Esophagus squamous epithelium (tissue), 5 donors: ENCODE measurements at regions not wholly inside any gene's neighbourhood (a gene's known extent, or its start where the extent isn't known, plus 50 kb on each side); places are given as distances from the start of the nearest gene placed in this dataset.

Experiments
- DNase-seq: peaks from one replicate; lab custom pipeline; 2025; lab: John Stamatoyannopoulos, UW
- H3K27ac ChIP-seq, 4 donors: fragments of 200-600 bp; sonication (generic); one replicate each; pipeline ENCODE4 v1.5.1; 2016 to 2019; ENCODE audit warnings: mild to moderate bottlenecking in 1 of 4
- H3K27me3 ChIP-seq, 4 donors: fragments of 200-600 bp; sonication (generic); 1 replicate in 3 of 4; 2 replicates in 1 of 4; pipeline versions ENCODE4 v1.5.1 to v1.6.0; 2017 to 2021; ENCODE audit warnings: antibody characterized with exemption in 1 of 4
- H3K36me3 ChIP-seq, 3 donors: fragments of 200-600 bp; sonication (generic); one replicate each; pipeline ENCODE4 v1.5.1; 2016 to 2019
- H3K4me1 ChIP-seq, 3 donors: fragments of 200-600 bp; sonication (generic); one replicate each; pipeline ENCODE4 v1.5.1; 2017 to 2019
- H3K4me3 ChIP-seq, 4 donors: fragments of 200-600 bp; sonication (generic); 1 replicate in 3 of 4; 2 replicates in 1 of 4; pipeline ENCODE4 v1.5.1; 2016 to 2019; ENCODE audit warnings: mild to moderate bottlenecking in 2 of 4, moderate library complexity in 1 of 4
- H3K9me3 ChIP-seq, 3 donors: fragments of 200-600 bp; sonication (generic); one replicate each; pipeline ENCODE4 v1.5.1; 2016 to 2019
- CTCF ChIP-seq, 6 experiments: fragments of 450-650 bp in 4 of 6; fragments of 200-600 bp in 2 of 6; sonication (generic) in 2 of 6; IDR thresholded peaks; one replicate each; pipeline ENCODE4 v1.5.1; 2016 to 2019; ENCODE audit warnings: antibody characterized with exemption in 6 of 6, mild to moderate bottlenecking in 4 of 6, moderate library complexity in 4 of 6
- POLR2A ChIP-seq, 4 donors: fragments of 450-650 bp; IDR thresholded peaks; one replicate each; pipeline ENCODE4 v1.6.1; 2017; ENCODE audit warnings: antibody characterized with exemption in 4 of 4, mild to moderate bottlenecking in 4 of 4, moderate library complexity in 3 of 4
- WGBS, 2 donors: methylation state at CpG; one replicate each; pipeline ENCODE4 v1.1.5; 2018; 5-methylcytosine and 5-hydroxymethylcytosine counted together
- intact Hi-C: fragments of 100-400 bp; cut with DNase I; formaldehyde crosslinking; loops from one replicate; pipeline ENCODE4 v1.15.0; 2022
- donor health status: DM: yes; HTN: yes; CAD: no.

- no peaks in the 10 kb centered on the region for H3K4me1 ChIP-seq
- 80 to 85% methylated on average over 5 of the region's 5 CpGs for WGBS, 2 donors
- no peaks in the 10 kb centered on the region for H3K27me3 ChIP-seq
These were observed 270.1 kb downstream of the ARL4A start for GRCh38 chr7:12957487-12957886.

GRCh38 chr7:12961910-12962480 is 274.6 kb downstream of the ARL4A start:
- WGBS, 2 donors, result 64 to 73% methylated on average over 4 of the region's 4 CpGs

More at GRCh38 chr7:12957487-12957886, 270.1 kb downstream of the ARL4A start:
- DNase-seq, result no peak
- intact Hi-C loops, result no loop called here
- TF ChIP-seq CTCF (IDR thresholded peaks at IDR 0.05) (no peak), POLR2A (IDR thresholded peaks at IDR 0.05) (no peak)
- H3K9me3 ChIP-seq, result no peaks in the 10 kb centered on the region
- H3K36me3 ChIP-seq, result no peaks in the 10 kb centered on the region
- no peak overlapping the region for H3K4me3 ChIP-seq
- H3K27ac ChIP-seq, result no peak overlapping the region

GRCh38 chr7:12963435-12963834 is 276.0 kb downstream of the ARL4A start:
- intact Hi-C loops, result no loop called here
- Histone ChIP-seq H3K27ac (no peak overlapping the region), H3K4me1 (no peaks in the 10 kb centered on the region), H3K36me3 (no peaks in the 10 kb centered on the region), H3K9me3 (no peaks in the 10 kb centered on the region), H3K4me3 (no peak overlapping the region), H3K27me3 (no peaks in the 10 kb centered on the region)
- TF ChIP-seq CTCF (IDR thresholded peaks at IDR 0.05) (no peak), POLR2A (IDR thresholded peaks at IDR 0.05) (no peak)
- DNase-seq, result no peak
- WGBS, 2 donors, result 89 to 92% methylated on average over 1 of the region's 1 CpG

More at GRCh38 chr7:12961910-12962480, 274.6 kb downstream of the ARL4A start:
- intact Hi-C loops, result no loop called here
- Histone ChIP-seq H3K4me1 (no peaks in the 10 kb centered on the region), H3K9me3 (no peaks in the 10 kb centered on the region), H3K4me3 (no peak overlapping the region), H3K27ac (no peak overlapping the region), H3K27me3 (no peaks in the 10 kb centered on the region), H3K36me3 (no peaks in the 10 kb centered on the region)
- DNase-seq, result no peak
- TF ChIP-seq CTCF (IDR thresholded peaks at IDR 0.05) (no peak), POLR2A (IDR thresholded peaks at IDR 0.05) (no peak)

GRCh38 chr7:12964836-12965235 is 277.4 kb downstream of the ARL4A start:
- DNase-seq, result no peak
- Histone ChIP-seq H3K36me3 (no peaks in the 10 kb centered on the region), H3K27ac (no peak overlapping the region), H3K9me3 (no peaks in the 10 kb centered on the region), H3K27me3 (no peaks in the 10 kb centered on the region), H3K4me3 (no peak overlapping the region), H3K4me1 (no peaks in the 10 kb centered on the region)
- 47 to 68% methylated on average over 4 of the region's 4 CpGs for WGBS, 2 donors
- TF ChIP-seq POLR2A (IDR thresholded peaks at IDR 0.05), result no peak
- TF ChIP-seq CTCF (IDR thresholded peaks at IDR 0.05), result no peak
- intact Hi-C loops, result no loop called here

GRCh38 chr7:12965767-12966166 is 278.3 kb downstream of the ARL4A start:
- no peak overlapping the region for H3K4me3 ChIP-seq
- H3K36me3 ChIP-seq, result no peaks in the 10 kb centered on the region
- no peak for DNase-seq
- intact Hi-C loops, result no loop called here
- no peaks in the 10 kb centered on the region for H3K4me1 ChIP-seq
- no peak overlapping the region for H3K27ac ChIP-seq
- no peak for TF ChIP-seq CTCF (IDR thresholded peaks at IDR 0.05)
- no peak for TF ChIP-seq POLR2A (IDR thresholded peaks at IDR 0.05)
- no peaks in the 10 kb centered on the region for H3K9me3 ChIP-seq
- 25 to 35% methylated on average over 2 of the region's 2 CpGs for WGBS, 2 donors
- H3K27me3 ChIP-seq, result no peaks in the 10 kb centered on the region
